ENCODE measurements at regions not wholly inside any gene's neighbourhood (a gene's known extent, or its start where the extent isn't known, plus 50 kb on each side); places are given as distances from the start of the nearest gene placed in this dataset.

GRCh38 chr2:176685908-176686307, 416.7 kb downstream of the MTX2 start:
- 93% methylated on average over 3 of the region's 3 CpGs for WGBS (ENCODE audit: insufficient coverage)
- POLR2A ChIA-PET, result no interaction called here
- no peak overlapping the region for H3K4me3 ChIP-seq (ENCODE audit: control insufficient read depth in 1 of 7, extremely low read depth in 1 of 7, insufficient read depth in 4 of 7, low read depth in 2 of 7, low read length in 6 of 7)
- H3K4me1 ChIP-seq (ENCODE audit: control extremely low read depth in 1 of 4, control insufficient read depth in 4 of 4, insufficient read depth in 4 of 4, low read length in 3 of 4), result no peaks in the 10 kb centered on the region
- no peaks in the 10 kb centered on the region for H3K9me3 ChIP-seq (ENCODE audit: control extremely low read depth in 1 of 5, control insufficient read depth in 4 of 5, insufficient read depth in 2 of 5, low read depth in 1 of 5, low read length in 4 of 5)
- DNase-seq, result no peak
- peaks cover 2 to 30% (median 8%) of the 10 kb centered on the region in 5 experiments for H3K27me3 ChIP-seq (replicated peaks in 2 of 5; ENCODE audit: control insufficient read depth in 4 of 5, insufficient read depth in 5 of 5, low read length in 4 of 5)
- no peaks in the 10 kb centered on the region for H3K36me3 ChIP-seq (ENCODE audit: control insufficient read depth in 4 of 4, insufficient read depth in 4 of 4, low read length in 3 of 4)
- CTCF ChIA-PET, result no interaction called here
- H3K27ac ChIP-seq (ENCODE audit: insufficient read depth in 1 of 2, low read depth in 1 of 2, low read length in 2 of 2, poor library complexity in 1 of 2, severe bottlenecking in 2 of 2), result no peak overlapping the region

DNA sequence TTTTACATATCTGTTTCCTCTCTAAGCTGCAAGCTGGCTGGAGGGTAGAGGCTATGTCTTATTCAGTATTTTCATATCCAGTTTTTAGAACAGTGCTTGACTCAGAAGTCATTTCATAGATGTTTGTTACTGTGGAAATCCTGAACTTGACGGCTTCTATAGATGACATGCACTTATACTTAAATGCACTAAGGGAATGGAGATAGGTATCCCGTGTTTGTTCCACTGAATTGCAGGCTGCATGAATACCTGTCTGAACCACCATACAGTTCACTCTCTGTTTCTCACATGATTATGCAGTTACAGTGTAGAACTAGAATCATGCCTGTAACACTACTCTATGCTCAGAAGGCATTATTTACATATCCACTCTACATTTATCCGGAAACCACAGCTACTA, 417.1 kb downstream of the MTX2 start:
- no peak for DNase-seq
- H3K27ac ChIP-seq (ENCODE audit: insufficient read depth in 1 of 2, low read depth in 1 of 2, low read length in 2 of 2, poor library complexity in 1 of 2, severe bottlenecking in 2 of 2), result no peak overlapping the region
- no peaks in the 10 kb centered on the region for H3K9me3 ChIP-seq (ENCODE audit: control extremely low read depth in 1 of 5, control insufficient read depth in 4 of 5, insufficient read depth in 2 of 5, low read depth in 1 of 5, low read length in 4 of 5)
- H3K27me3 ChIP-seq (replicated peaks in 2 of 5; ENCODE audit: control insufficient read depth in 4 of 5, insufficient read depth in 5 of 5, low read length in 4 of 5), result peaks cover 2 to 30% (median 8%) of the 10 kb centered on the region in 5 experiments
- ChIA-PET POLR2A (no interaction called here), CTCF (interaction anchor here (1.0 kb wide), 1 partner anchor 132 kb away, joined by 3 read pairs; no protein-coding TSS in a partner anchor)
- no peak overlapping the region for H3K4me3 ChIP-seq (ENCODE audit: control insufficient read depth in 1 of 7, extremely low read depth in 1 of 7, insufficient read depth in 4 of 7, low read depth in 2 of 7, low read length in 6 of 7)
- H3K4me1 ChIP-seq (ENCODE audit: control extremely low read depth in 1 of 4, control insufficient read depth in 4 of 4, insufficient read depth in 4 of 4, low read length in 3 of 4), result no peaks in the 10 kb centered on the region
- no CpG with 5 or more reads among the region's 3 CpGs for WGBS (ENCODE audit: insufficient coverage)
- no peaks in the 10 kb centered on the region for H3K36me3 ChIP-seq (ENCODE audit: control insufficient read depth in 4 of 4, insufficient read depth in 4 of 4, low read length in 3 of 4)

GRCh38 chr2:176687342-176687741, 418.1 kb downstream of the MTX2 start:
- no peak overlapping the region for H3K27ac ChIP-seq (ENCODE audit: insufficient read depth in 1 of 2, low read depth in 1 of 2, low read length in 2 of 2, poor library complexity in 1 of 2, severe bottlenecking in 2 of 2)
- H3K36me3 ChIP-seq (ENCODE audit: control insufficient read depth in 4 of 4, insufficient read depth in 4 of 4, low read length in 3 of 4), result no peaks in the 10 kb centered on the region
- H3K4me3 ChIP-seq (ENCODE audit: control insufficient read depth in 1 of 7, extremely low read depth in 1 of 7, insufficient read depth in 4 of 7, low read depth in 2 of 7, low read length in 6 of 7), result no peak overlapping the region
- peaks cover 2 to 29% (median 8%) of the 10 kb centered on the region in 5 experiments for H3K27me3 ChIP-seq (replicated peaks in 2 of 5; ENCODE audit: control insufficient read depth in 4 of 5, insufficient read depth in 5 of 5, low read length in 4 of 5)
- no peaks in the 10 kb centered on the region for H3K4me1 ChIP-seq (ENCODE audit: control extremely low read depth in 1 of 4, control insufficient read depth in 4 of 4, insufficient read depth in 4 of 4, low read length in 3 of 4)
- H3K9me3 ChIP-seq (ENCODE audit: control extremely low read depth in 1 of 5, control insufficient read depth in 4 of 5, insufficient read depth in 2 of 5, low read depth in 1 of 5, low read length in 4 of 5), result no peaks in the 10 kb centered on the region
- DNase-seq, result no peak
- 100% methylated on average over 4 of the region's 4 CpGs for WGBS (ENCODE audit: insufficient coverage)
- ChIA-PET POLR2A (no interaction called here), CTCF (interaction anchor here (1.0 to 1.4 kb wide), 3 partner anchors 8 to 133 kb away, joined by 3 read pairs; no protein-coding TSS in a partner anchor)

- peaks cover under 1 to 24% (median 8%) of the 10 kb centered on the region in 5 experiments for H3K27me3 ChIP-seq (replicated peaks in 2 of 5; ENCODE audit: control insufficient read depth in 4 of 5, insufficient read depth in 5 of 5, low read length in 4 of 5)
- ChIA-PET CTCF (interaction anchor here (1.1 to 1.4 kb wide), 2 partner anchors 8 to 10 kb away, joined by 3 read pairs; no protein-coding TSS in a partner anchor), POLR2A (no interaction called here)
- no peak overlapping the region for H3K27ac ChIP-seq (ENCODE audit: insufficient read depth in 1 of 2, low read depth in 1 of 2, low read length in 2 of 2, poor library complexity in 1 of 2, severe bottlenecking in 2 of 2)
- H3K4me3 ChIP-seq (ENCODE audit: control insufficient read depth in 1 of 7, extremely low read depth in 1 of 7, insufficient read depth in 4 of 7, low read depth in 2 of 7, low read length in 6 of 7), result no peak overlapping the region
- H3K4me1 ChIP-seq (ENCODE audit: control extremely low read depth in 1 of 4, control insufficient read depth in 4 of 4, insufficient read depth in 4 of 4, low read length in 3 of 4), result no peaks in the 10 kb centered on the region
- WGBS (ENCODE audit: insufficient coverage), result no CpG with 5 or more reads among the region's 1 CpG
- H3K36me3 ChIP-seq (ENCODE audit: control insufficient read depth in 4 of 4, insufficient read depth in 4 of 4, low read length in 3 of 4), result no peaks in the 10 kb centered on the region
- no peaks in the 10 kb centered on the region for H3K9me3 ChIP-seq (ENCODE audit: control extremely low read depth in 1 of 5, control insufficient read depth in 4 of 5, insufficient read depth in 2 of 5, low read depth in 1 of 5, low read length in 4 of 5)
- DNase-seq, result no peak
Measured at GRCh38 chr2:176687944-176688343, 418.7 kb downstream of the MTX2 start.

DNA sequence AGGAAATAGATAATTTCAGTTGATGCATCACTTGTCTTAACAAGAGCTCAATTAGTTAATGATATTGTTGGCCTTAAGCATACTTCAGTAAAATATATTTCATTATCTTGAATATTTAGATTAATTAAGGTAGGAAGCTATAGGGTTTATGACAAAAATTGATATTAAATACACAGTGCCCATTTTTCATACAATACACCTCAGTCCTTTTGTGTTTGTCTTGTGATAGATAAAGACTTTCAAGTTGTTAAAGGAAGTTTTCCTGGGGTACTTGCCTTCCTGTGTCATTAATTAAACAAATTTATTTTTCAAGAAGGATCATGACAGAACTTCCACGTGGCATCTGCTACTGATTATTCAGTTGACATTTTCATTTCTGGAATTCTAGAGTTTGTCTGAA, 420.5 kb downstream of the MTX2 start:
- no CpG with 5 or more reads among the region's 1 CpG for WGBS (ENCODE audit: insufficient coverage)

GRCh38 chr2:176691471-176691870, 422.2 kb downstream of the MTX2 start:
- Histone ChIP-seq H3K27ac (ENCODE audit: insufficient read depth in 1 of 2, low read depth in 1 of 2, low read length in 2 of 2, poor library complexity in 1 of 2, severe bottlenecking in 2 of 2) (no peak overlapping the region), H3K27me3 (replicated peaks in 2 of 5; ENCODE audit: control insufficient read depth in 4 of 5, insufficient read depth in 5 of 5, low read length in 4 of 5) (no peaks in the 10 kb centered on the region), H3K4me1 (ENCODE audit: control extremely low read depth in 1 of 4, control insufficient read depth in 4 of 4, insufficient read depth in 4 of 4, low read length in 3 of 4) (no peaks in the 10 kb centered on the region), H3K4me3 (ENCODE audit: control insufficient read depth in 1 of 7, extremely low read depth in 1 of 7, insufficient read depth in 4 of 7, low read depth in 2 of 7, low read length in 6 of 7) (no peak overlapping the region), H3K9me3 (ENCODE audit: control extremely low read depth in 1 of 5, control insufficient read depth in 4 of 5, insufficient read depth in 2 of 5, low read depth in 1 of 5, low read length in 4 of 5) (no peaks in the 10 kb centered on the region), H3K36me3 (ENCODE audit: control insufficient read depth in 4 of 4, insufficient read depth in 4 of 4, low read length in 3 of 4) (no peaks in the 10 kb centered on the region)
- CTCF ChIA-PET, result no interaction called here
- POLR2A ChIA-PET, result interaction anchor here (0.6 kb wide), 1 partner anchor 20 kb away, joined by 3 read pairs; no protein-coding TSS in a partner anchor
- WGBS (ENCODE audit: insufficient coverage), result no CpG with 5 or more reads among the region's 2 CpGs
- DNase-seq, result no peak

More for the DNA sequence above, 420.5 kb downstream of the MTX2 start:
- ChIA-PET CTCF (no interaction called here), POLR2A (no interaction called here)
- H3K27ac ChIP-seq (ENCODE audit: insufficient read depth in 1 of 2, low read depth in 1 of 2, low read length in 2 of 2, poor library complexity in 1 of 2, severe bottlenecking in 2 of 2), result no peak overlapping the region
- H3K27me3 ChIP-seq (replicated peaks in 2 of 5; ENCODE audit: control insufficient read depth in 4 of 5, insufficient read depth in 5 of 5, low read length in 4 of 5), result peaks cover 0 to 12% (median 8%) of the 10 kb centered on the region in 5 experiments
- no peaks in the 10 kb centered on the region for H3K36me3 ChIP-seq (ENCODE audit: control insufficient read depth in 4 of 4, insufficient read depth in 4 of 4, low read length in 3 of 4)
- no peaks in the 10 kb centered on the region for H3K4me1 ChIP-seq (ENCODE audit: control extremely low read depth in 1 of 4, control insufficient read depth in 4 of 4, insufficient read depth in 4 of 4, low read length in 3 of 4)
- H3K4me3 ChIP-seq (ENCODE audit: control insufficient read depth in 1 of 7, extremely low read depth in 1 of 7, insufficient read depth in 4 of 7, low read depth in 2 of 7, low read length in 6 of 7), result no peak overlapping the region
- H3K9me3 ChIP-seq (ENCODE audit: control extremely low read depth in 1 of 5, control insufficient read depth in 4 of 5, insufficient read depth in 2 of 5, low read depth in 1 of 5, low read length in 4 of 5), result no peaks in the 10 kb centered on the region
- no peak for DNase-seq

DNA sequence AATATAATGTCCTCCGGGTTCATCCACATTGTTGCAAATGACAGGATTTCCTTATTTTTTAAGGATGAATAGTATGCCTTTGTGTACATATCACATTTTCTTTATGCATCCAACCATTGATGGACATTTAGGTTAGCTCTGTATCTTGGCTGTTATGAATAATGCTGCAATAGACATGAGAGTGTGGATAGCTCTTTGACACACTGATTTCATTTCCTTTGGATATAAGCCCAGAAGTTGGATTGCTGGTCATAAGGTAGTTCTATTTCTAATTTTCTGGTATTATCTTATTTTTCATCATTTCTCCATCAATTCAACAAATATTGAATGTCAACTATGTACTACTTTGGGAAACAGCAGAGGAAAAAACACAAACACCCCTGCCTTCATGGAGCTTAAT, 423.3 kb downstream of the MTX2 start:
- POLR2A ChIA-PET, result no interaction called here
- no peaks in the 10 kb centered on the region for H3K27me3 ChIP-seq (replicated peaks in 2 of 5; ENCODE audit: control insufficient read depth in 4 of 5, insufficient read depth in 5 of 5, low read length in 4 of 5)

More for the DNA sequence above, 423.3 kb downstream of the MTX2 start:
- H3K4me3 ChIP-seq (ENCODE audit: control insufficient read depth in 1 of 7, extremely low read depth in 1 of 7, insufficient read depth in 4 of 7, low read depth in 2 of 7, low read length in 6 of 7), result no peak overlapping the region
- no peaks in the 10 kb centered on the region for H3K4me1 ChIP-seq (ENCODE audit: control extremely low read depth in 1 of 4, control insufficient read depth in 4 of 4, insufficient read depth in 4 of 4, low read length in 3 of 4)
- no peak for DNase-seq
- no peaks in the 10 kb centered on the region for H3K36me3 ChIP-seq (ENCODE audit: control insufficient read depth in 4 of 4, insufficient read depth in 4 of 4, low read length in 3 of 4)
- no CpG with 5 or more reads among the region's 1 CpG for WGBS (ENCODE audit: insufficient coverage)
- CTCF ChIA-PET, result no interaction called here
- H3K9me3 ChIP-seq (ENCODE audit: control extremely low read depth in 1 of 5, control insufficient read depth in 4 of 5, insufficient read depth in 2 of 5, low read depth in 1 of 5, low read length in 4 of 5), result peaks cover 0 to 2% (median 0%) of the 10 kb centered on the region in 5 experiments
- H3K27ac ChIP-seq (ENCODE audit: insufficient read depth in 1 of 2, low read depth in 1 of 2, low read length in 2 of 2, poor library complexity in 1 of 2, severe bottlenecking in 2 of 2), result no peak overlapping the region
